Tongue (tissue), 1 donor: ENCODE measurements at regions not wholly inside any gene's neighbourhood (a gene's known extent, or its start where the extent isn't known, plus 50 kb on each side); places are given as distances from the start of the nearest gene placed in this dataset.
"Not testable (repeated sequence)": the region's sequence is repeated elsewhere in the genome, so short reads cannot be mapped to it uniquely, and the experiment has no call there.

Experiments used
- DNase-seq: peaks from one replicate; pipeline ENCODE4 v3.0.0-alpha.2; 2015

- DNase-seq, result no peak
Measured at GRCh38 chr2:65782996-65783650, 350.7 kb upstream of the SPRED2 start.

- DNase-seq, result no peak
Measured at GRCh38 chr2:65782186-65782585, 349.8 kb upstream of the SPRED2 start.

DNA sequence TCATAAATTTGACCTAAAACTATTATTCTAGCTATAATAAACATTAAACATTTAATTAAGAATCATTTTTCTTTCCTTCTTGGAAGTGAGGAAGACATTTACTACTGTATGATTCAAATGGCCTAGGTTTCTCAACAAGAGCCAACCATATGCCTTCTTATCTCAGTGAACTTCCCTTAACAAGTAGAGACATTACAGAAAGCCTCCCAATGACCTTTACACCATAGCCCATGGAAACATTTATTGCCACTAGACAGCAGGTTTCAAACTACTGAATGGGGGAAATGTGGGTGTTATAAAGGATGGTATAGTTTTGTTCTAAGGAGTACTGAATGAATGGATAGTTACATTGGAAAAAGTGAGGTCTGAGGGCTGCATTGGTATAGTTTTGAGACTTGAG lies 349.4 kb upstream of the SPRED2 start:
- DNase-seq, result no peak

DNA sequence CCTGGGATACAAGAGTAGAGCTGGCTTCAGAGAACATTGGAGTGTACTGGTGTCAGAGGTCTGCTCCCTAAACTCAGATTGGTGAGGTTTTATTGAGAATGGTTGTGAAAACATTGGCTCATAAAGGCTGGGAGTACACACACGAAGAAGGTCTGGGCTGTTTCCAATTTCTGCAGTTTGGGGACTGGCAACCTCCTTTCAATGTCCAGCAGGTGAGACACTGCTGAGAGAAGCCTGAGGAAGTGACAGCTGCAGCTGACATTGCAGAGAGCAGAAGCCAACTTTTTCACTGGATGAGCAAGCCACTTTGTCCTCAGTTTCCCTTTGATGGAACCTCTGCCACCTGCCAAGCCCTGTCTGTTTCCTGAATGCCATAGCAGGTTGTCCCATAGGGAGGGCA lies 346.6 kb upstream of the SPRED2 start:
- DNase-seq, result no peak

DNA sequence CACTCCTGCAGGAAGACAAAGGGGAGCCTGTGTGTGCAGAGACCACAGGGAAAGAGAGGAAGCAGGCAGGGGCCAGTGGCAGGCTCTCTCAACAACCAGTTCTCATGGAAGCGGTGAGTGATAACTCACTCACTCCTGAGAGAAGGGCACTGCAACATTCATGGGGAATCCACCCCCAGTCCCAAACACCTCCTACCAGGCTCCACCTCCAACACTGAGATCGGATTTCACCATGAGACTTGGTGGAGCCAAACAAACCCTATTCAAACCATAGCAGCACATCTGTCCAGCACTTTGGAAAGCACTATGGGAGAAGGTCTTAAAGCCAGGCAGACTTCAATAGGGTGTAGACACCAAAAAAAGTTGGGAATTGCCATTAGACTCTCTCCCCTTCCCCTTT lies 345.7 kb upstream of the SPRED2 start:
- DNase-seq, result no peak

GRCh38 chr2:65775839-65776238 lies 343.4 kb upstream of the SPRED2 start:
- DNase-seq, result no peak

GRCh38 chr2:65767946-65768345 lies 335.5 kb upstream of the SPRED2 start:
- peak; percentile 66 for DNase-seq

GRCh38 chr2:65766768-65767267 lies 334.4 kb upstream of the SPRED2 start:
- DNase-seq, result no peak

DNA sequence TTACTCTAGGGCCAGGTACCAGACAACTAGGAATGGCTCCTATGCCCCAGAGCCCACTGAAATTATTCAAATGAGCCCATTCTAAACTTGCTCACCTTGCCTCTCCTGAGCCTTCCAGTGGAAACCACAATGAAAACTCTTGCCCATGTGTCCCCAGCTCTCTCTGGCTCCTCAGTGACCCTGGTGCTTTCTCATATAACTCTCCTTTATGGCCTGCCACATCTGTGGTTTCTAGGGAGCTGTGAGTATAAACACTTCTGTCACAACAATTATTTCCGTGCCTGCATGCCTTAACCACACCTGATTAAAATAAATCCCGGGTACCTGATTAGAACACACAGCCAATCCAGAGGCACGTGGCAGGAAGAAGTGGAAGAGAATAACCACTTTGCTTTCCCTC lies 333.0 kb upstream of the SPRED2 start:
- no peak for DNase-seq

DNA sequence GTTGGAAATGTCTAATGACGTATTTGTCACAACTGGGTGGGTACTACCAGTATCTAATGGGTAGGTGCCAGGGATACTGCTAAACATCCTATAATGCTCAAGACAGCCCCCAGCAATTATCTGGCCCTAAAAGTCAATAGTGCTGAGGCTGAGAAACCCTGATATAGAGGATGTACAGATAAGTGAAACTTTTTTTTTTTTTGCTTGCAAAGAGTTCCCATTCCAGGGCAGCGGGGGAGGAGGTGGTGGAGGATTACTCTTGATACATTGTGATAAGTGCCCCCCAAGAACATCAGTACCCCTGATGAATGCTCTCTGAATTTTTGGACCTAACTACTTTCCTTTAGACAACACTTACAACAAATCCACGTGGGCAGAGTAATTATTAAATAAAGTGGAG lies 329.7 kb upstream of the SPRED2 start:
- DNase-seq, result no peak

GRCh38 chr2:65754219-65754618 lies 321.8 kb upstream of the SPRED2 start:
- no peak for DNase-seq

- peak; percentile 57 for DNase-seq
Measured at GRCh38 chr2:65751408-65751807, 319.0 kb upstream of the SPRED2 start.

GRCh38 chr2:65749545-65749944 lies 317.1 kb upstream of the SPRED2 start:
- no peak for DNase-seq

- DNase-seq, result not testable (repeated sequence)
Measured at GRCh38 chr2:65747875-65748274, 315.5 kb upstream of the SPRED2 start.

DNA sequence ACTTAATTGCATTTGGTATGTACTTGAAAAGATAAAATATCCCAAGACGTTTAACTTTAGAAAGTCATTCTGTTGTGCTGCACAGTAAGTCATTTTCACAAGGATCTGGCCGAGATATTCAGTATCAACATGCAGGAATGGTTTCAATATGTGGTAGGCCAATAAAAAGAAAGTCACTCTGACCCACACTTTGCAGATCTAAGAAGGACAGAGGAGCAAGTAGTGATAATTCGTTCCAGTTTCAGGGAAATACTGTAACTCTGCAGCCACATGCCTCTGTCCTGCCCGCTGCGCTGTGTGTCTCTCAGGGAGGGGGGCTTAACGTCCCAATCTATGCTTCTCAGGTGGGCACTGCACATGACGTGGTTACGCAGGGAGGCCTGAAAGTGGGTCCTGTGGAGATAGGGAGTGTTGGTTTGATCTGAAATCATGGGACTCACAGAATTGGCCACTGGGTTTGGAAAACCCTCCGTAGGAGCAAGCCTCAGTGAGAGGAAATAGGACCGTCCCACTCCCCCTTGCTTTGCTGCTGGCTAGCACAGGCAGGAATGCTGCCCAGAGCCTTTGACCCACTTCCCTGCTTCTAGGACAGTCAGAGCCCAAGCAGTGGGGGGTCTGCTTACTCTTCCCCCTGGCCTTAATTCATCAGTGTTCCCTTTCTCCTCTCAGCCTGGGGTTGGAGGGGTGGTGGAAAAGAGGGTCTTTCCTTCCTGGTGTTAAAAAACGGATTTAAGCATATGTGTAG lies 314.7 kb upstream of the SPRED2 start:
- DNase-seq, result peak; percentile 21

- no peak for DNase-seq
Measured at GRCh38 chr2:65744477-65745200, 312.2 kb upstream of the SPRED2 start.

- no peak for DNase-seq
Measured at GRCh38 chr2:65742977-65743376, 310.6 kb upstream of the SPRED2 start.

- DNase-seq, result no peak
Measured at GRCh38 chr2:65739927-65740326, 307.5 kb upstream of the SPRED2 start.

- DNase-seq, result no peak
Measured at GRCh38 chr2:65737452-65738011, 305.1 kb upstream of the SPRED2 start.

DNA sequence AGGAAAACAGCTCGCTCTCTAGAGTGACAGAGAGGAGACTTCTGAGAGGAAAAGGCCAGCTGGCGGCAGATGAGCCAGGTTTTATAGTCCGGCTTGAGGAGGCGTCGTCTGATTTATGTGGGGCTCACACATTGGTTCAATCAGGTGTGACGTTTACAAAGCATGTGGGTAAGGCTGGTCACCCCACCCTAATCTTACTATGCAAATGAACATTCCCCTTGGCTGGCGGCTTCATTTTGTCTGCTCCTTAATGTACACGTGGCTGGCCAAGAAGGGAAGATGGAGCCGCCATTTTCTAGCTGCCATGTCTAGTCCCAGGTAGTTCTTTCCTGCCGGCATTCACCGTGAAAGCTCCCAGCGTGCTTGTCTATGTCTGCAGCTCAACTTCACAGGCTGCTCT lies 299.1 kb upstream of the SPRED2 start:
- no peak for DNase-seq

- DNase-seq, result no peak
Measured at GRCh38 chr2:65730186-65730585, 297.8 kb upstream of the SPRED2 start.

GRCh38 chr2:65729246-65729645 lies 296.8 kb upstream of the SPRED2 start:
- no peak for DNase-seq
